ENCODE measurements at regions not wholly inside any gene's neighbourhood (a gene's known extent, or its start where the extent isn't known, plus 50 kb on each side); places are given as distances from the start of the nearest gene placed in this dataset.

DNA sequence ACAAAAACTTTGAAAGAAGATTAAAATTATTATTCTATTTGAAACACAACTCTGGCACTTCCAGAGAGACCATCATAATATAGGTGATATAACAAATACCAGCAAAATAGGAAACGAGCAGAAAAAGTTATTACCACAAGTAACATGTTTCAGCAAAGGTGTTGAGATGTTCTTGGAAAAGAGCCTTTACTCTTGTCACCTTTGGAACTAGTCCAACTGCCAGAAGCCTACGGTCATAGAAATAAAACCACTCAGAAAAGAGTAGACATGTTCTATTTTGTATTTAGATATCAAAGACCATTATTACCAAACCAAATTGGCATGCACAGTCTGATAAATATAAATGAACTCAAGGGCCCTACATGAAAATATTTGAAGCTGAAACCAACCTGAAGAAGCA, 145.0 kb upstream of the DMAC1 start:
- Histone ChIP-seq H3K4me1 (peaks cover 0 to 16% (median 9%) of the 10 kb centered on the region in 10 experiments; a peak in 13 of 20 replicates), H4K20me1 (no peaks in the 10 kb centered on the region), H3K27ac (no peak overlapping the region), H3K36me3 (0 out of 22 replicates have a peak, but pooled peaks cover 0 to 4% (median 0%) of the 10 kb centered on the region in 11 experiments), H3K9me3 (replicated peaks in 1 of 11) (peaks cover 12 to 31% (median 26%) of the 10 kb centered on the region in 11 experiments), H3K27me3 (no peaks in the 10 kb centered on the region), H3K4me2 (no peak overlapping the region), H3K9ac (no peak overlapping the region), H3K4me3 (no peak overlapping the region)
- TF ChIP-seq Cebpa-rat (IDR thresholded peaks at IDR 0.05), result no peak

DNA sequence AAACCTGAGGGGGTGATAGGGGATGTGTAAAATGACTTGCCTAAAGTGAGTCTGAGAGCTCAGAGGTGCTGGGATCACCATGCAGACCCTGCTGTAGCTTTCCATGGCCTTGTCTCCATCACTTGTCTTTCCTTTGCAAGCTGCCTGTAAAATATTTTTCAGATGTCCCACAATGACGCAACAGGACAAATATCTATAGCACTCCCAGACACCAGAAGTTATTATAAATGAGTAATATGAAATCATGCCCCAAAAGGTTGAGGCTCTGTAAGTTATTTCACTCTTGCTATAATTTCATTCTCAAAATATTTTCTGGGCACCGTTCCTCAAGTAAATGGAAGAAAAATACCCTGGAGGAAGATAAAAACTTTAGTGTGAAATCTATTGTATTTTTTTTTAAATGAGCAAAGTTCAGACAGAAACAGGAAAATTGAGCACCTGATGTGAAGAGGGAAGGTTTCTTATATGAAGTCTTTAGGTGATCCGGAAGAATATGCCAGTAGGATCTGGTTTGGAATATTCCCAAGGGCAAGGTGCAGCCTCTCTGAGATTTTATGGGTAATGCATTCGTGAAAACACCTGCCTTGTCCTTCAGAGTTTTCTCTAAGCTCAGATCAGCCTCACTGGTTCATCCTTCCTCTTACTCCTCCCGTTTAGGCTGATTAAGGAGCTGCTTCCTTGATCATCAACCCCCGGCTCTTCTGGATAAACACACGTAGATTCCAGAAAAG, 138.3 kb upstream of the DMAC1 start:
- Histone ChIP-seq H3K27me3 (no peaks in the 10 kb centered on the region), H3K36me3 (0 out of 22 replicates have a peak, but pooled peaks cover 0 to 4% (median 0%) of the 10 kb centered on the region in 11 experiments), H3K27ac (no peak overlapping the region), H4K20me1 (no peaks in the 10 kb centered on the region), H3K9me3 (replicated peaks in 1 of 11) (peaks cover 21 to 45% (median 32%) of the 10 kb centered on the region in 11 experiments), H3K4me2 (no peak overlapping the region), H3K9ac (no peak overlapping the region), H3K4me3 (no peak overlapping the region), H3K4me1 (peaks cover 10 to 22% (median 16%) of the 10 kb centered on the region in 10 experiments)
- TF ChIP-seq Cebpa-rat (IDR thresholded peaks at IDR 0.05), result 0 out of 22 replicates have a peak, but pooled peaks of 1 of the 11 experiments have one; percentile 14

- Histone ChIP-seq H3K4me2 (peak overlapping the region in 1 of 11 experiments; percentile 76; a peak in 1 of 22 replicates), H3K9ac (no peak overlapping the region), H3K4me1 (peaks cover 10 to 22% (median 16%) of the 10 kb centered on the region in 10 experiments), H3K27me3 (no peaks in the 10 kb centered on the region), H3K36me3 (0 out of 22 replicates have a peak, but pooled peaks cover 0 to 4% (median 0%) of the 10 kb centered on the region in 11 experiments), H3K9me3 (replicated peaks in 1 of 11) (peaks cover 21 to 42% (median 30%) of the 10 kb centered on the region in 11 experiments), H3K27ac (no peak overlapping the region), H4K20me1 (no peaks in the 10 kb centered on the region), H3K4me3 (no peak overlapping the region)
- no peak for TF ChIP-seq Cebpa-rat (IDR thresholded peaks at IDR 0.05)
Measured at GRCh38 chr9:7936996-7937395, 137.4 kb upstream of the DMAC1 start.

DNA sequence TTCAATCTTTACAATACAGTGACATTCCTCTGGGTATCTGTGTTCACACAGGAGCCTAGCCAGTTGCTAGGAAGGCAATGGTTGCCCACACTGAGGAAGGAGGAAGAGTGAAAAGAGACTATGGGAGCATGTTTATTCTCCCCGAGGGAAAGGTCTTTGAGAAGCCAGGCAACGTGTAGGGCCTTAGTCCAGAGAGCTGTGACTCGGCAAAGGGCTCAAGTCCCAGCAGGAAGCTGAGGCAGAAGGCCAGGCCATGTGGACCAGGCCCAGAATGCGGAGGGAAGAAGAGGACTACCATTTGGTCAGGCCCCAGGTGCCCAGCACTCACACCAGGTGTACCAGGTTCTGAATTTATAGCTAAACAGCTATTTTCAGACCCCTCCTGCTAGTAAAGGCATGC, 136.6 kb upstream of the DMAC1 start:
- Histone ChIP-seq H3K36me3 (0 out of 22 replicates have a peak, but pooled peaks cover 0 to 4% (median 0%) of the 10 kb centered on the region in 11 experiments), H3K4me1 (peaks cover 10 to 22% (median 16%) of the 10 kb centered on the region in 10 experiments), H3K9ac (peak overlapping the region in 3 of 11 experiments; percentile 18 to 28 (median 19); a peak in 3 of 22 replicates), H3K4me2 (peak overlapping the region; percentile 29 to 77 (median 64); a peak in 21 of 22 replicates), H3K4me3 (no peak overlapping the region; a peak in 1 of 20 replicates), H4K20me1 (no peaks in the 10 kb centered on the region), H3K27ac (peak overlapping the region in 9 of 11 experiments; percentile 21 to 63 (median 31); a peak in 12 of 22 replicates), H3K9me3 (replicated peaks in 1 of 11) (peaks cover 21 to 37% (median 30%) of the 10 kb centered on the region in 11 experiments), H3K27me3 (no peaks in the 10 kb centered on the region)
- no peak for TF ChIP-seq Cebpa-rat (IDR thresholded peaks at IDR 0.05)

- Histone ChIP-seq H4K20me1 (no peaks in the 10 kb centered on the region), H3K4me1 (peaks cover 10 to 22% (median 16%) of the 10 kb centered on the region in 10 experiments), H3K4me2 (peak overlapping the region; percentile 29 to 77 (median 64); a peak in 21 of 22 replicates), H3K9me3 (replicated peaks in 1 of 11) (peaks cover 20 to 32% (median 26%) of the 10 kb centered on the region in 11 experiments), H3K36me3 (0 out of 22 replicates have a peak, but pooled peaks cover 0 to 4% (median 0%) of the 10 kb centered on the region in 11 experiments), H3K27me3 (no peaks in the 10 kb centered on the region), H3K9ac (peak overlapping the region in 3 of 11 experiments; percentile 18 to 28 (median 19); a peak in 2 of 22 replicates), H3K4me3 (no peak overlapping the region; a peak in 1 of 20 replicates), H3K27ac (peak overlapping the region in 5 of 11 experiments; percentile 26 to 63 (median 49); a peak in 10 of 22 replicates)
- TF ChIP-seq Cebpa-rat (IDR thresholded peaks at IDR 0.05), result no peak
Measured at GRCh38 chr9:7935681-7936080, 136.1 kb upstream of the DMAC1 start.

GRCh38 chr9:7932767-7933166, 133.2 kb upstream of the DMAC1 start:
- H4K20me1 ChIP-seq, result no peaks in the 10 kb centered on the region
- peaks cover 0 to 3% (median 0%) of the 10 kb centered on the region in 11 experiments; a peak in 3 of 22 replicates for H3K9me3 ChIP-seq (replicated peaks in 1 of 11)
- H3K27ac ChIP-seq, result no peak overlapping the region
- H3K9ac ChIP-seq, result no peak overlapping the region
- no peaks in the 10 kb centered on the region for H3K36me3 ChIP-seq
- no peak for TF ChIP-seq Cebpa-rat (IDR thresholded peaks at IDR 0.05)
- H3K4me2 ChIP-seq, result no peak overlapping the region
- no peak overlapping the region for H3K4me3 ChIP-seq
- H3K27me3 ChIP-seq, result no peaks in the 10 kb centered on the region
- peaks cover 10 to 22% (median 16%) of the 10 kb centered on the region in 10 experiments for H3K4me1 ChIP-seq

DNA sequence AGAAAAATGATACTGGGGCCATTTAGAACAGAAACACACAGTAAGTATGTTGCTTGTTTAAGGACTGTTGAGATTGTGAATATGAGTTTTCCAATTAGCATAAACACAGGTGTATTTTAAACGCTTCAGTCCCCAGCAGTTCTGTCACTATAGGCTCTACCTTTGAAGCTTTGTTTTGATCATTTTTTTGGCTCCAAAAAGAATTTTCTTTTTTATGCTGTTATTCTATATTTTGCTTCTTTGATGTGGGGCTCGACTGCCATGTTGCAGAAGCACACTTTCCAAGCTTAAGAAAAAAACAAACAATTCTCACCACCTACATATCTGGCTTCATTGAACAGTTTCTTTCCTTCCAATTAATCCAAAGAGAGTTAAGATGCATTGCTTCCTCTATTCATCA, 131.0 kb upstream of the DMAC1 start:
- Histone ChIP-seq H3K9ac (no peak overlapping the region), H4K20me1 (no peaks in the 10 kb centered on the region), H3K4me1 (peaks cover 0 to 7% (median 5%) of the 10 kb centered on the region in 10 experiments; a peak in 12 of 20 replicates), H3K36me3 (no peaks in the 10 kb centered on the region), H3K4me3 (no peak overlapping the region), H3K4me2 (no peak overlapping the region), H3K27ac (no peak overlapping the region), H3K9me3 (replicated peaks in 1 of 11) (peaks cover 0 to 15% (median 0%) of the 10 kb centered on the region in 11 experiments; a peak in 5 of 22 replicates), H3K27me3 (no peaks in the 10 kb centered on the region)
- TF ChIP-seq Cebpa-rat (IDR thresholded peaks at IDR 0.05), result no peak

DNA sequence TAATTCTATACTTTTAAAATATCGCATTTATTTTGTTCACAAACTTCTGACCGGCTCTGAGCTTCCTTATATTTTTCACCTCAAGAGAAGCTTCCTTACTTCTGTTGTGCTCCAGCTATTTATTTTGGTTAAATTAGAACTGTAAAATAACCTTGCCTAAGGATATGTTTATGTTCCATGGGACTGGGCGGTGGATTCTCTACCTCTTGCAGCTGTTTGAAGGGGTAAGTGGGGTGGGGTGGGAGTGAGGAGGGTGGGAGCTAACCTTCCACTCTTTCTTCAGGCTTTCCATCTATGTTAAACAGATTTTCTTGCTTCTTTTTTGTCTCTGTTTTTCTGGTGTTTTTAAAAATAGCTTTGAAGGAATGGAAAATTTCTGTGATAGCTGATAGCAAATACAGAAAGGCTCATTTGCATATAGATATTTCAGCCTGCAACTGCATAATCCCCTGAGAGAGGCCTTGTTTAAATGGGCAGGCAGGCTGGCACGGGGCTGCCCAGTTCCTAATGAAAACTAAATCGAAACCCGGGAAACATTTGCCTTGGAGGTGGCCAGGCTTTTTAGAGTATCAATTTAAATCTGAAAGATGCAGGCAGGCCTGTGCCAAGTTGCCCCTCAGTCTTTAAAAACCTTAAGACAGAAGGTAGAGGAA, 122.1 kb upstream of the DMAC1 start:
- no peak for TF ChIP-seq Cebpa-rat (IDR thresholded peaks at IDR 0.05)
- Histone ChIP-seq H3K9me3 (replicated peaks in 1 of 11) (peaks cover 0 to 10% (median 0%) of the 10 kb centered on the region in 11 experiments; a peak in 2 of 22 replicates), H3K27me3 (no peaks in the 10 kb centered on the region), H3K27ac (no peak overlapping the region), H3K4me3 (no peak overlapping the region), H3K4me1 (peaks cover 0 to 25% (median 9%) of the 10 kb centered on the region in 10 experiments; a peak in 11 of 20 replicates), H4K20me1 (no peaks in the 10 kb centered on the region), H3K9ac (no peak overlapping the region), H3K4me2 (peak overlapping the region in 8 of 11 experiments; percentile 3 to 72 (median 58); a peak in 13 of 22 replicates), H3K36me3 (no peaks in the 10 kb centered on the region)
